Activated T-cell treated with anti-CD3 and anti-CD28 coated beads, Interleukin-2, amount 50 U/mL, for 4 hours (primary cell): ENCODE measurements at regions not wholly inside any gene's neighbourhood (a gene's known extent, or its start where the extent isn't known, plus 50 kb on each side); places are given as distances from the start of the nearest gene placed in this dataset.

Source experiments
- ATAC-seq, 2 donors: fragments of 200-7000 bp; cut with Tn5 transposase; one replicate each; pipeline ENCODE4 v1.10.0; 2021
- DNase-seq: peaks from one replicate; pipeline ENCODE4 v3.0.0-alpha.2; 2020
- H3K27me3 Mint-ChIP-seq: one replicate; pipeline ENCODE4 v1.8.0; 2021; ENCODE audit warnings: low read depth, mixed read lengths
- H3K36me3 Mint-ChIP-seq: one replicate; pipeline ENCODE4 v1.8.0; 2022; ENCODE audit warnings: mixed read lengths; ENCODE audit not compliant: insufficient read depth
- H3K4me1 Mint-ChIP-seq: one replicate; pipeline ENCODE4 v1.8.0; 2021; ENCODE audit warnings: low read depth, mixed read lengths
- H3K4me3 Mint-ChIP-seq: one replicate; pipeline ENCODE4 v1.8.0; 2021; ENCODE audit warnings: mild to moderate bottlenecking, moderate library complexity, mixed read lengths
- H3K9me3 Mint-ChIP-seq: one replicate; pipeline ENCODE4 v1.8.0; 2021; ENCODE audit warnings: mixed read lengths

GRCh38 chr16:64542152-64542551, 579.7 kb downstream of the CDH11 start:
- Mint-ChIP-seq H3K36me3 (no peaks in the 10 kb centered on the region), H3K4me1 (no peaks in the 10 kb centered on the region), H3K9me3 (peaks cover 15% of the 10 kb centered on the region), H3K27me3 (no peaks in the 10 kb centered on the region), H3K4me3 (no peak overlapping the region)
- DNase-seq = no peak
- ATAC-seq = no peak

- Mint-ChIP-seq H3K4me3 (no peak overlapping the region), H3K27me3 (no peaks in the 10 kb centered on the region), H3K4me1 (no peaks in the 10 kb centered on the region), H3K36me3 (no peaks in the 10 kb centered on the region), H3K9me3 (peaks cover 15% of the 10 kb centered on the region)
- DNase-seq (no peak), ATAC-seq (no peak)
These were observed 580.2 kb downstream of the CDH11 start for GRCh38 chr16:64541621-64542020.

GRCh38 chr16:64540434-64540833, 581.4 kb downstream of the CDH11 start:
- Mint-ChIP-seq H3K4me3 (no peak overlapping the region), H3K9me3 (peaks cover 14% of the 10 kb centered on the region), H3K36me3 (no peaks in the 10 kb centered on the region), H3K4me1 (no peaks in the 10 kb centered on the region), H3K27me3 (no peaks in the 10 kb centered on the region)
- ATAC-seq (no peak), DNase-seq (no peak)

- Mint-ChIP-seq H3K9me3 (peaks cover 14% of the 10 kb centered on the region), H3K4me1 (no peaks in the 10 kb centered on the region), H3K4me3 (no peak overlapping the region), H3K36me3 (no peaks in the 10 kb centered on the region), H3K27me3 (no peaks in the 10 kb centered on the region)
- no peak for DNase-seq
- ATAC-seq = no peak
These were observed 582.0 kb downstream of the CDH11 start for GRCh38 chr16:64539811-64540371.

- ATAC-seq (no peak), DNase-seq (no peak)
- Mint-ChIP-seq H3K9me3 (peaks cover 24% of the 10 kb centered on the region), H3K36me3 (no peaks in the 10 kb centered on the region), H3K4me3 (no peak overlapping the region), H3K4me1 (no peaks in the 10 kb centered on the region), H3K27me3 (no peaks in the 10 kb centered on the region)
These were observed 587.6 kb downstream of the CDH11 start for GRCh38 chr16:64534180-64534780.

GRCh38 chr16:64532691-64533090, 589.2 kb downstream of the CDH11 start:
- peaks cover 21% of the 10 kb centered on the region for H3K9me3 Mint-ChIP-seq
- H3K4me1 Mint-ChIP-seq = no peaks in the 10 kb centered on the region
- H3K4me3 Mint-ChIP-seq = no peak overlapping the region
- ATAC-seq = no peak
- no peaks in the 10 kb centered on the region for H3K36me3 Mint-ChIP-seq
- no peak for DNase-seq
- H3K27me3 Mint-ChIP-seq = no peaks in the 10 kb centered on the region

GRCh38 chr16:64532117-64532516, 589.7 kb downstream of the CDH11 start:
- ATAC-seq = no peak
- no peaks in the 10 kb centered on the region for H3K4me1 Mint-ChIP-seq

GRCh38 chr16:64531401-64531800, 590.5 kb downstream of the CDH11 start:
- H3K4me1 Mint-ChIP-seq = no peaks in the 10 kb centered on the region
- no peak for ATAC-seq
- no peak for DNase-seq
- no peaks in the 10 kb centered on the region for H3K27me3 Mint-ChIP-seq
- H3K9me3 Mint-ChIP-seq = peaks cover 22% of the 10 kb centered on the region
- no peaks in the 10 kb centered on the region for H3K36me3 Mint-ChIP-seq
- H3K4me3 Mint-ChIP-seq = no peak overlapping the region

More at GRCh38 chr16:64532117-64532516, 589.7 kb downstream of the CDH11 start:
- H3K36me3 Mint-ChIP-seq = no peaks in the 10 kb centered on the region
- no peak for DNase-seq
- H3K27me3 Mint-ChIP-seq = no peaks in the 10 kb centered on the region
- peaks cover 22% of the 10 kb centered on the region for H3K9me3 Mint-ChIP-seq
- H3K4me3 Mint-ChIP-seq = no peak overlapping the region

- H3K4me1 Mint-ChIP-seq = no peaks in the 10 kb centered on the region
- H3K27me3 Mint-ChIP-seq = no peaks in the 10 kb centered on the region
- no peak for DNase-seq
- H3K4me3 Mint-ChIP-seq = no peak overlapping the region
- peaks cover 15% of the 10 kb centered on the region for H3K9me3 Mint-ChIP-seq
- no peak for ATAC-seq
- H3K36me3 Mint-ChIP-seq = no peaks in the 10 kb centered on the region
These were observed 599.3 kb downstream of the CDH11 start for GRCh38 chr16:64522548-64522947.

- DNase-seq (no peak), ATAC-seq (no peak)
- Mint-ChIP-seq H3K36me3 (no peaks in the 10 kb centered on the region), H3K4me3 (no peak overlapping the region), H3K4me1 (no peaks in the 10 kb centered on the region), H3K9me3 (peaks cover 4% of the 10 kb centered on the region), H3K27me3 (no peaks in the 10 kb centered on the region)
These were observed 608.0 kb downstream of the CDH11 start for GRCh38 chr16:64513871-64514270.

- H3K4me3 Mint-ChIP-seq = no peak overlapping the region
- no peaks in the 10 kb centered on the region for H3K4me1 Mint-ChIP-seq
- peaks cover 19% of the 10 kb centered on the region for H3K9me3 Mint-ChIP-seq
- no peaks in the 10 kb centered on the region for H3K36me3 Mint-ChIP-seq
- H3K27me3 Mint-ChIP-seq = no peaks in the 10 kb centered on the region
- no peak for DNase-seq
- ATAC-seq = no peak
These were observed 614.4 kb downstream of the CDH11 start for GRCh38 chr16:64507240-64508024.

GRCh38 chr16:64499211-64499610, 622.7 kb downstream of the CDH11 start:
- ATAC-seq (no peak), DNase-seq (no peak)
- Mint-ChIP-seq H3K27me3 (no peaks in the 10 kb centered on the region), H3K36me3 (no peaks in the 10 kb centered on the region), H3K4me3 (no peak overlapping the region), H3K4me1 (no peaks in the 10 kb centered on the region), H3K9me3 (peaks cover 24% of the 10 kb centered on the region)

- Mint-ChIP-seq H3K36me3 (no peaks in the 10 kb centered on the region), H3K4me1 (no peaks in the 10 kb centered on the region), H3K4me3 (no peak overlapping the region), H3K9me3 (peaks cover 18% of the 10 kb centered on the region), H3K27me3 (no peaks in the 10 kb centered on the region)
- DNase-seq (no peak), ATAC-seq (no peak)
These were observed 623.5 kb downstream of the CDH11 start for GRCh38 chr16:64498363-64498762.

GRCh38 chr16:64493709-64494108, 628.2 kb downstream of the CDH11 start:
- DNase-seq = no peak
- no peaks in the 10 kb centered on the region for H3K27me3 Mint-ChIP-seq
- no peaks in the 10 kb centered on the region for H3K4me1 Mint-ChIP-seq
- peaks cover 22% of the 10 kb centered on the region for H3K9me3 Mint-ChIP-seq
- H3K36me3 Mint-ChIP-seq = no peaks in the 10 kb centered on the region
- ATAC-seq = no peak
- no peak overlapping the region for H3K4me3 Mint-ChIP-seq

- H3K4me1 Mint-ChIP-seq = no peaks in the 10 kb centered on the region
- ATAC-seq (no peak), DNase-seq (no peak)
- no peaks in the 10 kb centered on the region for H3K36me3 Mint-ChIP-seq
- H3K4me3 Mint-ChIP-seq = no peak overlapping the region
- H3K9me3 Mint-ChIP-seq = peaks cover 20% of the 10 kb centered on the region
- no peaks in the 10 kb centered on the region for H3K27me3 Mint-ChIP-seq
These were observed 632.4 kb downstream of the CDH11 start for GRCh38 chr16:64489449-64489848.
